ENCODE measurements at regions not wholly inside any gene's neighbourhood (a gene's known extent, or its start where the extent isn't known, plus 50 kb on each side); places are given as distances from the start of the nearest gene placed in this dataset.

- DNase-seq (ENCODE audit: low spot score) (no peak), ATAC-seq (no peak)
- intact Hi-C loops (cut with DNase I), result no loop called here
Observed at GRCh38 chr1:232890340-232890943, 60.0 kb upstream of the NTPCR start.

- no peak for DNase-seq (ENCODE audit: low spot score)
- intact Hi-C loops (cut with DNase I), result no loop called here
- no peak for ATAC-seq
Observed at GRCh38 chr1:232891071-232891470, 59.3 kb upstream of the NTPCR start.

- intact Hi-C loops (cut with DNase I), result no loop called here
- no peak for DNase-seq (ENCODE audit: low spot score)
- ATAC-seq, result no peak
Observed at GRCh38 chr1:232891656-232892317, 58.6 kb upstream of the NTPCR start.

GRCh38 chr1:232893481-232894313, 56.7 kb upstream of the NTPCR start:
- no peak for ATAC-seq
- DNase-seq (ENCODE audit: low spot score), result no peak
- intact Hi-C loops (cut with DNase I), result no loop called here

GRCh38 chr1:232894436-232894835, 56.0 kb upstream of the NTPCR start:
- ATAC-seq (no peak), DNase-seq (ENCODE audit: low spot score) (no peak)
- intact Hi-C loops (cut with DNase I), result no loop called here

- intact Hi-C loops (cut with DNase I), result no loop called here
- ATAC-seq, result no peak
Observed at GRCh38 chr1:232897949-232898465, 52.4 kb upstream of the NTPCR start.

GRCh38 chr1:232899268-232899667, 51.1 kb upstream of the NTPCR start:
- no peak for ATAC-seq
- intact Hi-C loops (cut with DNase I), result no loop called here
- no peak for DNase-seq (ENCODE audit: low spot score)

More at GRCh38 chr1:232897949-232898465, 52.4 kb upstream of the NTPCR start:
- DNase-seq (ENCODE audit: low spot score), result no peak

GRCh38 chr1:232899839-232900238, 50.6 kb upstream of the NTPCR start:
- intact Hi-C loops (cut with DNase I), result no loop called here
- DNase-seq (ENCODE audit: low spot score), result no peak
- no peak for ATAC-seq
